ENCODE measurements at regions not wholly inside any gene's neighbourhood (a gene's known extent, or its start where the extent isn't known, plus 50 kb on each side); places are given as distances from the start of the nearest gene placed in this dataset.

DNA sequence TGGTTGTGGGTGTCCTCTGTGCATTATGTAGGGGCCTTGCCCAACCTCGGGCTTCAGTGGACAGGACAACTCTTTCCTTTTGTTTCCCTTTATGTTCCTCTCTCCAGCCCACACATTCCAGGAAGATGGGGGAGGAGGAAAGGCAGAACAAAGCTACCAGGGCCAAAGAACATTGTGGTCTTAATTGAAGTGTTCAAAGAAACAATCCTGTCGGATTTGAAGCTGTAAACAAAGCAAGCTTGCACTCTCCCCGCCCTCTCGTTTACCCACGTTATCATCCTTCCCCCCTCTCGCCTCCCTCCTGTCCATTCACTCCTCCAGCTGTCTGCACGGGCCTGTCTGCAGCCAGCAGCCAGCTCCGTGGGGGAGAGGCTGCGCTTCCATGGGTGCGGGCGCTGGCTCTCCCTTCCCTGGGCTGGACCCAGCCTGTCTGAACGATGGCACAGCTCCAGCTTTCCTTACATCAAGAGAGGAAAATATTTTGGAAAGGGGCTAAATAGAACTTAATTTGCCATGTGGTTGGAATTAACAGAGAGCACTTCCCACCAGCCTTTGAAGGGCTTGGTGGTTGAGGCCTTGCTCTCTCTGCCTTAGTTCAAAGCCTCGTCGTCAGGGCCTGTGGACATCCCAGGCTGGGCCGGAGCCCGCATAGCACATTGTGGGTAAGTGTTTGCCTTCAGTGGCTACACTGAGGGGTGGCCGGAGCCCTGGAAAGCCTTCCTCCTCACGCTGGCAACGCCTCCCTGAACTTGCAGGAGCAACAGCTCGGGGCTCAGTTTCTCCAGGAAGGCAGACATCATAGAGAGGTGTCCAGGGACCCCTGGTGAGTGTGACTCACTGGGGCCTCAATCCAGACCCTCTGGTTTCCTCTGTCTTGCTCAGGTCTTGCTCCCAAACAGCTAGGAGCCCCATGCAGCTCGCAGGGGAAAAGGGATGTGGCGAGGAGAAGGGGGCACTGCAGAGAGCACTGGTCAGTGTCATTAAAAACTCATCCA is 60.6 kb upstream of the HS6ST1 start (continued):
- no peak for TF ChIP-seq RBAK (CRISPR knock-in tag; IDR thresholded peaks at IDR 0.05)
- 0 out of 2 replicates have a peak, but pooled peaks have one; percentile 53 for TF ChIP-seq ZNF138 (CRISPR knock-in tag; IDR thresholded peaks at IDR 0.05; ENCODE audit: low read depth)
- TF ChIP-seq SOX5 (CRISPR knock-in tag; IDR thresholded peaks at IDR 0.05; ENCODE audit: borderline replicate concordance), result peak; percentile 100
- TF ChIP-seq NKX3-1 (CRISPR knock-in tag; IDR thresholded peaks at IDR 0.05), result no peak
- TF ChIP-seq ZNF142 (CRISPR knock-in tag; IDR thresholded peaks at IDR 0.05), result no peak
- no peak for TF ChIP-seq ZMAT3 (CRISPR knock-in tag; conservative IDR thresholded peaks at IDR 0.05)
- TF ChIP-seq NR2F1 (CRISPR knock-in tag; IDR thresholded peaks at IDR 0.05), result no peak
- no peak; the same call in 1 of the 2 replicates for TF ChIP-seq ZNF503 (CRISPR knock-in tag; IDR thresholded peaks at IDR 0.05)
- no peak for TF ChIP-seq KLF13 (CRISPR knock-in tag; IDR thresholded peaks at IDR 0.05)
- TF ChIP-seq, protein P1, sequence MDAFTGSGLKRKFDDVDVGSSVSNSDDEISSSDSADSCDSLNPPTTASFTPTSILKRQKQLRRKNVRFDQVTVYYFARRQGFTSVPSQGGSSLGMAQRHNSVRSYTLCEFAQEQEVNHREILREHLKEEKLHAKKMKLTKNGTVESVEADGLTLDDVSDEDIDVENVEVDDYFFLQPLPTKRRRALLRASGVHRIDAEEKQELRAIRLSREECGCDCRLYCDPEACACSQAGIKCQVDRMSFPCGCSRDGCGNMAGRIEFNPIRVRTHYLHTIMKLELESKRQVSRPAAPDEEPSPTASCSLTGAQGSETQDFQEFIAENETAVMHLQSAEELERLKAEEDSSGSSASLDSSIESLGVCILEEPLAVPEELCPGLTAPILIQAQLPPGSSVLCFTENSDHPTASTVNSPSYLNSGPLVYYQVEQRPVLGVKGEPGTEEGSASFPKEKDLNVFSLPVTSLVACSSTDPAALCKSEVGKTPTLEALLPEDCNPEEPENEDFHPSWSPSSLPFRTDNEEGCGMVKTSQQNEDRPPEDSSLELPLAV (CRISPR knock-in tag; conservative IDR thresholded peaks at IDR 0.05; ENCODE audit: low read depth), result no peak
- peak; percentile 56; the same call in 1 of the 2 replicates for TF ChIP-seq RXRA (CRISPR knock-in tag; IDR thresholded peaks at IDR 0.05)
- TF ChIP-seq ZNF441 (CRISPR knock-in tag; IDR thresholded peaks at IDR 0.05; ENCODE audit: borderline replicate concordance), result peak; percentile 35; the same call in 1 of the 2 replicates
- TF ChIP-seq, protein P2, sequence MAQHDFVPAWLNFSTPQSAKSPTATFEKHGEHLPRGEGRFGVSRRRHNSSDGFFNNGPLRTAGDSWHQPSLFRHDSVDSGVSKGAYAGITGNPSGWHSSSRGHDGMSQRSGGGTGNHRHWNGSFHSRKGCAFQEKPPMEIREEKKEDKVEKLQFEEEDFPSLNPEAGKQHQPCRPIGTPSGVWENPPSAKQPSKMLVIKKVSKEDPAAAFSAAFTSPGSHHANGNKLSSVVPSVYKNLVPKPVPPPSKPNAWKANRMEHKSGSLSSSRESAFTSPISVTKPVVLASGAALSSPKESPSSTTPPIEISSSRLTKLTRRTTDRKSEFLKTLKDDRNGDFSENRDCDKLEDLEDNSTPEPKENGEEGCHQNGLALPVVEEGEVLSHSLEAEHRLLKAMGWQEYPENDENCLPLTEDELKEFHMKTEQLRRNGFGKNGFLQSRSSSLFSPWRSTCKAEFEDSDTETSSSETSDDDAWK (CRISPR knock-in tag; IDR thresholded peaks at IDR 0.05), result no peak
- 0 out of 2 replicates have a peak, but pooled peaks have one; percentile 48 for TF ChIP-seq ARNT2 (CRISPR knock-in tag; IDR thresholded peaks at IDR 0.05; ENCODE audit: low read depth)
- TF ChIP-seq, protein P3, sequence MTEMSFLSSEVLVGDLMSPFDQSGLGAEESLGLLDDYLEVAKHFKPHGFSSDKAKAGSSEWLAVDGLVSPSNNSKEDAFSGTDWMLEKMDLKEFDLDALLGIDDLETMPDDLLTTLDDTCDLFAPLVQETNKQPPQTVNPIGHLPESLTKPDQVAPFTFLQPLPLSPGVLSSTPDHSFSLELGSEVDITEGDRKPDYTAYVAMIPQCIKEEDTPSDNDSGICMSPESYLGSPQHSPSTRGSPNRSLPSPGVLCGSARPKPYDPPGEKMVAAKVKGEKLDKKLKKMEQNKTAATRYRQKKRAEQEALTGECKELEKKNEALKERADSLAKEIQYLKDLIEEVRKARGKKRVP (CRISPR knock-in tag; IDR thresholded peaks at IDR 0.05), result no peak
